ENCODE measurements at regions not wholly inside any gene's neighbourhood (a gene's known extent, or its start where the extent isn't known, plus 50 kb on each side); places are given as distances from the start of the nearest gene placed in this dataset.

- H3K4me1 ChIP-seq = no peaks in the 10 kb centered on the region
- H3K27ac ChIP-seq = no peak overlapping the region
- H3K4me3 ChIP-seq = no peak overlapping the region
- H3K27me3 ChIP-seq = no peaks in the 10 kb centered on the region
- no peak for DNase-seq (ENCODE audit: low spot score)
- H3K9me3 ChIP-seq = no peaks in the 10 kb centered on the region
- H3K36me3 ChIP-seq = no peaks in the 10 kb centered on the region
- no peak for TF ChIP-seq CTCF (IDR thresholded peaks at IDR 0.05)
Observed at GRCh38 chr20:10789386-10789785, 115.6 kb upstream of the JAG1 start.

GRCh38 chr20:10790013-10790412 lies 116.2 kb upstream of the JAG1 start:
- TF ChIP-seq CTCF (IDR thresholded peaks at IDR 0.05) = no peak

GRCh38 chr20:10792291-10792690 lies 118.5 kb upstream of the JAG1 start:
- Histone ChIP-seq H3K27ac (no peak overlapping the region), H3K27me3 (no peaks in the 10 kb centered on the region), H3K4me3 (no peak overlapping the region), H3K9me3 (no peaks in the 10 kb centered on the region), H3K36me3 (no peaks in the 10 kb centered on the region), H3K4me1 (no peaks in the 10 kb centered on the region)
- no peak for TF ChIP-seq CTCF (IDR thresholded peaks at IDR 0.05)
- no peak for DNase-seq (ENCODE audit: low spot score)

More at GRCh38 chr20:10790013-10790412, 116.2 kb upstream of the JAG1 start:
- H3K9me3 ChIP-seq = no peaks in the 10 kb centered on the region
- DNase-seq (ENCODE audit: low spot score) = no peak
- no peak overlapping the region for H3K4me3 ChIP-seq
- no peak overlapping the region for H3K27ac ChIP-seq
- H3K27me3 ChIP-seq = no peaks in the 10 kb centered on the region
- H3K36me3 ChIP-seq = no peaks in the 10 kb centered on the region
- H3K4me1 ChIP-seq = no peaks in the 10 kb centered on the region

GRCh38 chr20:10793766-10794165 lies 120.0 kb upstream of the JAG1 start:
- no peak for TF ChIP-seq CTCF (IDR thresholded peaks at IDR 0.05)
- no peak for DNase-seq (ENCODE audit: low spot score)
- H3K4me3 ChIP-seq = no peak overlapping the region

GRCh38 chr20:10794765-10795164 lies 121.0 kb upstream of the JAG1 start:
- no peaks in the 10 kb centered on the region for H3K9me3 ChIP-seq
- H3K4me3 ChIP-seq = no peak overlapping the region
- H3K27me3 ChIP-seq = no peaks in the 10 kb centered on the region
- DNase-seq (ENCODE audit: low spot score) = no peak
- no peak for TF ChIP-seq CTCF (IDR thresholded peaks at IDR 0.05)
- H3K27ac ChIP-seq = no peak overlapping the region
- no peaks in the 10 kb centered on the region for H3K36me3 ChIP-seq
- H3K4me1 ChIP-seq = no peaks in the 10 kb centered on the region

More at GRCh38 chr20:10793766-10794165, 120.0 kb upstream of the JAG1 start:
- Histone ChIP-seq H3K27me3 (no peaks in the 10 kb centered on the region), H3K27ac (no peak overlapping the region), H3K9me3 (no peaks in the 10 kb centered on the region), H3K36me3 (no peaks in the 10 kb centered on the region), H3K4me1 (no peaks in the 10 kb centered on the region)

GRCh38 chr20:10795286-10796026 lies 121.7 kb upstream of the JAG1 start:
- DNase-seq (ENCODE audit: low spot score) = no peak
- no peak overlapping the region for H3K27ac ChIP-seq
- no peaks in the 10 kb centered on the region for H3K36me3 ChIP-seq
- H3K4me3 ChIP-seq = no peak overlapping the region
- H3K27me3 ChIP-seq = no peaks in the 10 kb centered on the region
- no peaks in the 10 kb centered on the region for H3K4me1 ChIP-seq
- no peak for TF ChIP-seq CTCF (IDR thresholded peaks at IDR 0.05)
- H3K9me3 ChIP-seq = no peaks in the 10 kb centered on the region

Data from right atrium auricular region (tissue), 2 donors.